Pons (tissue), 1 donor: ENCODE measurements at regions not wholly inside any gene's neighbourhood (a gene's known extent, or its start where the extent isn't known, plus 50 kb on each side); places are given as distances from the start of the nearest gene placed in this dataset.
"Not testable (repeated sequence)": the region's sequence is repeated elsewhere in the genome, so short reads cannot be mapped to it uniquely, and the experiment has no call there.

ENCODE experiments used
- DNase-seq: peaks from one replicate; pipeline ENCODE4 v3.0.0-alpha.2; 2016; ENCODE audit warnings: low spot score

- no peak for DNase-seq
Observed at GRCh38 chr11:86147004-86147403, 78.1 kb upstream of the PICALM start.

DNA sequence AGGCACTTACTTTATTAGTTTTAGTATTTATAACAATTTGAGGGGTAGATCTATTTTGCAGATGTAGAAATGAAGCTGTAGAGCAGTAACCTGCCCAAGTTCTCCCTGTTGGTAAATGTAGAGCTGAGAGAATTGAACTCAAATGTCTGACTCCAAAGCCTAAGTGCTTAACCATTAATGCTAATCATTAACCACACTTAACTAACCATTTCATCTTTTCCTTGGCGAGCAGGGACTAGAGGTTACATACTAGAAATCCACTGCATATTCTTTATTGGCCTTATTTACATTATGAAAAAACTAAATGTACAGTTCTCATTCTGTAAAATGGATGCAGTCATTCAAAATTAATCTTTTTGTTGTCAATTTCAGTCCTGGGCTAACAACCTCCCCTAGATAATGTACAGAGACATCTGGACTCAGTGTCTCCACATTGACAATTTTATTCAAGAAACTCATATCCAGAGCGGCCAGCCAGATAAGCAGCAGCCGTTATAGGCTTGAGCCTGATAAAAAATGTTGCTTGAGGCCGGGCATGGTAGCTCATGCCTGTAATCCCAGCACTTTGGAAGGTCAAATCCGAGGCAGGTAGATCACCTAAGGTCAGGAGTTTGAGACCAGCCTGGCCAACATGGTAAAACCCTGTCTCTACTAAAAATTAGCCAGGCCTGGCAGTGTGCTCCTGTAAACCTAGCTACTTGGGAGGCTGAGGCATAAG lies 76.7 kb upstream of the PICALM start:
- no peak for DNase-seq

DNA sequence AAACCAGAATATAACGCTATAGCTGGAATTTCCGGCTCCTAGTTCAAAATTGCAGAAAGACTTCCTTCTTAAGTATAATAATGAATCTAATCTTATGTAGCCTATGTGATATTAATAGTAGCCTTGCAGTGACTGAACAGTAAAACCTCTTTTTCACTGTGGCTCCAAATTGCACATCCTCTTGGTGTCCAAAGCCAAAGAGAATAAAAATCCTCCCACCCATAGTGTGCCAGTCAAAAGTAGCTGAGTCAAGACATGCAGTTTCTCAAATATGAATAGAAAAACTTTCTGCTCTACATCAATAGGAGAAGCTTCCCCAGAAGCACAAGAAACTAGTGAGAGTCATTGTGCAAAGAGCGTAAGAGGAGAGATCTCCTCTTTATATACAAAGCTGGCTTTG lies 76.0 kb upstream of the PICALM start:
- DNase-seq = no peak

DNA sequence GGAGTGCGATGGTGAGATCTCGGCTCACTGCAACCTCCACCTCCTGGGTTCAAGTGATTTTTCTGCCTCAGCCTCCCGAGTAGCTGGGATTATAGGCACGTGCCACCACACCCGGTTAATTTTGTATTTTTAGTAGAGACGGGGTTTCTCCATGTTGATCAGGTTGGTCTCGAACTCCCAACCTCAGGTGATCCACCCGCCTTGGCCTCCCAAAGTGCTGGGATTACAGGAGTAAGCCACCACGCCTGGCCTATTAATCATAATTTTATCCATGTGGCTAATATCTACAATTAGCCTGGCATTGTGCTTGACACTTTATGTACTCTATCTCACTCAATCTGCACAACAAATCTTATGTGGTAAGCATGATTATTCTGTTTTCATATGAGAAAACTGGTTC lies 75.2 kb upstream of the PICALM start:
- DNase-seq = not testable (repeated sequence)

- no peak for DNase-seq
Observed at GRCh38 chr11:86143087-86144030, 74.5 kb upstream of the PICALM start.

DNA sequence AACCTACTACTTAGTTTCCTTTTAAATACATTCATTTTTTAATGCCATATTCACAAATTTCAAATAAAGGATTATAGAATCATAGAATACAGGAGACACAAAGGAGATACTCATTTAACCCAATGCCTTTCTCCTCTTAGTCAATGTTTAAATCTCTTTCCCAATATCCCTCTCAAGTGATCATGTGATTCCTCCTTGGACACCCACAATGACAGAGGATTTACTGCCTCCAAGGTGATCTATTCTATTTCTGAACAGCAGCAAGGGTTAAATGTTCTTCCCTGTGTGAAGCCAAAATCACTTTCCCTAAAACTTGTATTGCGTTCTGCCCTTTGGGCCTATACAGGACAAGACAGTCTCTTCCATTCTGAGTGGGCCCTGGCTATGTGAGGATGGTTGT lies 73.3 kb upstream of the PICALM start:
- DNase-seq = no peak

- no peak for DNase-seq
Observed at GRCh38 chr11:86141727-86142126, 72.8 kb upstream of the PICALM start.

GRCh38 chr11:86140334-86140990 lies 71.6 kb upstream of the PICALM start:
- no peak for DNase-seq

DNA sequence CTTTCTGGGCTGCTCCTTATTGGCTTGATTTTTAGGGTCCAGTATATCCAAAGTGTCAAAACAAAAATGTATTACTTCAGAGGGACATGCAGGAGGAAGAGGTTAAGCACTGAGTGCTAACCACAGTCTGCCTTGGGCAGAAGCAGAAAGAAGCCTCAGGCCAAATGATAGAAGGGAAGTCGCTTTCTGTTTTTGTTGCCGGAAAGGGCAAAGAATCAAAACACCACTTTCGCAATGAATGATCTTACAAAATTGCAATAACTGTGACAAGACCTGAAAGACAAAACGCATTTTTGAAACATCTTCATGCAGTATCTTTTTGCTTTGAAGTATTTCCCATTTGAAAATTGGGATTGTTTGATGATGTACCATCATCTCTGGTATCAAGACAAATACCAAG lies 70.1 kb upstream of the PICALM start:
- no peak for DNase-seq

DNA sequence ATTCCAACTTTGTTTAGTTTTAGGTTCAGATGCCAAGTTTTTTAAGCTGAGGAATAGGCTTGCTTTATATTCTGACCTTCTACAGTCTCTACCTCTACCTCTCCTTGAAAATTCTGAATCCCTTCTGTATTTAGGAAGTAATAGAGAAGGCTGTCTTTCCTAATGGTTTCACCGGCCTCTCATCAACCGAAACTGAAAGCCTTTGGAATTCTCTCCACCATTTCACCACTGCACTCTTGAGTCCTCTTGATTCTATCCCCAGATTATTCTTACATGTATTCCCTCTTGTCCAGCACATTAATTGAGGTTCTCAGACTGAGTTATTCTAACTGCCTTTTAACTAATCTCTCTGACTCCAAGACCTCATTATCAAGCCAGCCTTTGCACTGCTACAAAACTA lies 67.7 kb upstream of the PICALM start:
- no peak for DNase-seq

DNA sequence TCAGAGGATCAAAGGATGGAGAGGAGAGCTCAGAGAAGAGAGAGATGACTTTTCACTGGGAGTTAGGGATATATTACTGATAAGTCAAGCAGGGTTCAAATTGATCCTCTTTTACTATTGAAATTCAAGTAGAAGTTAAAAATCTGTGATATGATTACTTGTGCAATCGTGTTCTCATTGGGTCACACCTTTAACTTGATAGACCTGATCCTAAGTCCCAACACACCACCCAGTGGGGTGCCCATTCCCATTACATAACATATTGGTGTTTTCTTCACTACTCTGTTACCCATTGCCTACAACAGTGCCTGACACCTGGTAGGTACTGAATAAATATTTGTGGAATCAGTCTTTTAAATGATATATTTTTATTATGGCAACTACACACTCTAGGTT lies 66.4 kb upstream of the PICALM start:
- no peak for DNase-seq

DNA sequence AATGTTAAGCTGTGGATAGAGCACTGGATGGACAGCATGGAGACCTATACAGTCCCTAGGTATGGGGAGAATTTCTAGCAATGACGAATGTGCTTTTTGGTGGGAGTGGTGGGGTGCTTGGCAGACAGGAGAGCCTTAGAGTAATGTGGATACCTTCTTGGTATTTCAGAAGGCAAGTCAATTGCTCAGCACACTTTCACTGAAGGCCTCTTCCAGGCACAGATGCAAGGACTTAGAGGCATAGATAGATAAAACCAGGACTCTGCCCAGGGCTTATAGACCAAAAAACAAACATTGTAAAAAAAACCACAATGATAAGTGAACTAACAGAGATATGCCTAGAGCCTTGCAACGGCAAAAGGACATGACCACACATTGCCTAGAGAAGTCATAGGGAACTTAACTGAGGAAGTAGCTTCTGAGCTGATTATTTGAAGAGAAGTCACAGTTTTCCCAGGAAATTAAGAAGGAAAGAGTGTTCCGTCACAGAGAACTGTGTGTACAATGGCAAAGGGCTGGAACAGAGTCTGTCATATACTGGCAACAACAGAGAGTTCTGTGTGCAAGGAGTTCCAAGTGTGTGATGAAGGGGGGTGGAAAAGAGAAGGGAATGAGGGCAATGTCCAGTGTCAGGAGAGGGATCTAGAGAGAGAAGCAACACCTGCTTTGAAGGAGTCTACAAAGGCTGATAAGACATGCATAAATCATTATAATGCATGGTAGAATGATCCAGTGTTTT lies 65.9 kb upstream of the PICALM start:
- DNase-seq = peak; percentile 87

- DNase-seq = no peak
Observed at GRCh38 chr11:86132667-86133249, 63.9 kb upstream of the PICALM start.

- no peak for DNase-seq
Observed at GRCh38 chr11:86129740-86130540, 61.1 kb upstream of the PICALM start.

- DNase-seq = no peak
Observed at GRCh38 chr11:86128914-86129313, 60.0 kb upstream of the PICALM start.

DNA sequence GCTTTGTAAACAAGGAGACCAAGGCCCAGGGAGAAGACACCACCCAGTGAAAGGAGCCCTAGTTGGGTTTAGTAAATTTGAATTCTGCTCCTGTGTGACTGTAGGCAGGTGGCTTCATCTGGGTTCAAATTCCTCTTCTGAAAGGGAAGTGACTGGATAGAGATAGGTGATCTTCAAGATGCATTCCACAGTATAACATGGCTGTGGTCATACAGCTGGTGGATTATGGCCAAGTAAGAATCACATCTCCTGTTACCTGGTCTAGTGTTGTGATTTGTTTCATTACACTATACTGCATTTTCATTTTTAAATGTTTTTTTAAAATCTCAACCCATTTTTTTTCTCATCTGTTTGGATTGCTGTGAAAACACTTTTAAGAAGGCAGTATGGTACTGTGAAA lies 58.0 kb upstream of the PICALM start:
- DNase-seq = no peak

DNA sequence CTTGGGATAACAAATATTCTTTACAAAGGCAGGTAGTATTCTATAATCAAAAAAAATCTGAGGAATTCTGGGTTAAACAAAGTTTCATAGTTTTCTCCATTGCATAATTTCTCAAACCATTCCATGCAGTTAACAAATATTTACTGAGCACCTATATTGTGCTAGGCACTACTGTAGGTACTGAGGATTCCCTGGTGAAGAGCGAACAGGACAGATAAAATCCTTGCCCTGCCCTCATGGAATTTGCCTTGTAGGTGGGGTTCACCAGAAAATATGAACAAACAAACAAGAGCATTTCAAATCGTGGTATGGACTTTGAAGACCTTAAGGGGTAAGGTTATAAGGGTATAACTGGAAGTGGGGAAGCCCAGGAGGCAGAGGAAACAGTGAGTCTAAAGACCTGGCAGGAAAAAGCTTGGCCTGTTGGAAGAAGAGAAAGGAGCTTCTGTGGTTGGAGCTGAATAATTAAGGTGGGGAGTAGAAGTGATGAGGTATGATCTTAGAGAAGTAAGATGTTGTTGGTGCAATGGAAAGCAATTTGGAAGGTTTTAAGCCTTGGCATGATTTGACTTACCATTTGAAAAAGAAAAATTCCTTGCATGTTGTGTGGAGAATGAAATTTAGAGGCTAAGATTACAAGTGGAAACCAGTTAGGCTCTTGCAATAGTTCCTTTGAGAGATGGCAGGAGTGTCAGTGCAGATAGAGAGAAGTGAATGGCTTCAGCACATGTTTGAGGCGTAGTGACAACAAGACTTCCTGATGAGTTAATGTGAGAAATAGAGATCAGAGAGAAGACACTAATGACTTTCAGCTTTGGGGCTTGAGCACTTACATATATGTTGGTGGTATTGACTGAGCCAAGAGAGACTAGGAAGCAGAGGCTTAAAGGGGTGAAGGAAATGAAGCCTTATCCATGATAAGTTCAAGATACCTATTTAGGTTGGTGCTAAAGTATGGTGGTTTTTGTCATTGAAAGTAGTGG lies 55.7 kb upstream of the PICALM start:
- DNase-seq = no peak

GRCh38 chr11:86122773-86123172 lies 53.9 kb upstream of the PICALM start:
- no peak for DNase-seq

DNA sequence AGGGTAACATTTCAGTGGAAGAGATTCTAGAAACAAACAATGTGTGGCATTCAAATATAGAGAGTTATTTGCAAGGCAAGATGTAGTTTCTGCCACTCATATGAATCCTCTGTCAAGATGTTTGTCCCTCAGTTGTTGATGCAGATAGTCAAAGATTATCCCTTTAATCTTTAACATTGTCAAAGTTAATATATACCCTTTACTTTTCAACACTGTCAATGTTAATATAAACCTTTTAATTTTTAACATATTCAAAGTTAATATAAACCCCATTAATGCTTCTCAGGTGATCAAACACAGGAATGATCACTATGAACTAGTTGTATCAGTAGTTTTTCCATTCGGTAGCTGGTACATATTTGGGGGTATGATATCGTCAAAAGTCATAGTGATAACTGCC lies 51.9 kb upstream of the PICALM start:
- DNase-seq = no peak

DNA sequence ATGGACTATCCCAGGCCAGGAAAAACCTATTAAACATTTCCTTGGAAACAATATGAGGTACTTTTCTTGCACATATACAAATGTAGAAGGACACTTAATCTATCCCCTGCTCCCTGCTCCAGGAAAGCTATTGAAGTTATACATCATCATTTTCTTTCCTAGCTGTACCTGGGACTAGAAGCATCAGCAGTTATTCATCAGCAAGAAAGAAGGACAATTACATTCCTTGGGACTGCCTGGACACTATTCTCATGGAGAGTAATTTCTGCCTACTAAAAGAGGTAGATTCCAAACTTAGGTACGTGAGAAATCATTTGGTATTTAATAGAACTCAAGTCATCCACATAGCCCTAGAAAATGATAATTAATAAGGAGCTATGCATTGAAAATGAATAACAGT lies 51.0 kb upstream of the PICALM start:
- DNase-seq = no peak
